Right atrium auricular region (tissue), 2 donors: ENCODE measurements at regions not wholly inside any gene's neighbourhood (a gene's known extent, or its start where the extent isn't known, plus 50 kb on each side); places are given as distances from the start of the nearest gene placed in this dataset.

Source experiments
- DNase-seq: peaks from one replicate; pipeline ENCODE4 v3.0.0-alpha.2; 2019; ENCODE audit warnings: low spot score
- H3K27ac ChIP-seq, 2 donors: fragments of 200-600 bp; sonication (generic); 1 replicate in 1 of 2; 2 replicates in 1 of 2; pipeline ENCODE4 v1.5.1; 2016 to 2019
- H3K27me3 ChIP-seq, 2 donors: fragments of 200-600 bp; sonication (generic); one replicate each; pipeline versions ENCODE4 v1.5.1 to v1.6.0; 2017 to 2019
- H3K36me3 ChIP-seq: fragments of 200-600 bp; sonication (generic); one replicate; pipeline ENCODE4 v1.5.1; 2016
- H3K4me1 ChIP-seq, 2 donors: fragments of 200-600 bp; sonication (generic); one replicate each; pipeline versions ENCODE4 v1.5.1 to v1.6.0; 2017 to 2019
- H3K4me3 ChIP-seq, 2 donors: fragments of 200-600 bp; sonication (generic); 1 replicate in 1 of 2; 2 replicates in 1 of 2; pipeline ENCODE4 v1.5.1; 2017 to 2019; ENCODE audit warnings: mild to moderate bottlenecking in 1 of 2, moderate library complexity in 1 of 2
- H3K9me3 ChIP-seq, 2 donors: fragments of 200-600 bp; sonication (generic); one replicate each; pipeline ENCODE4 v1.5.1; 2019
- CTCF ChIP-seq, 2 donors: fragments of 200-600 bp; sonication (generic); IDR thresholded peaks; one replicate each; pipeline ENCODE4 v1.5.1; 2019; ENCODE audit warnings: antibody characterized with exemption in 2 of 2

GRCh38 chr10:28969413-28969812 is 292.1 kb downstream of the BAMBI start:
- Histone ChIP-seq H3K36me3 (no peaks in the 10 kb centered on the region), H3K4me3 (no peak overlapping the region), H3K4me1 (no peaks in the 10 kb centered on the region), H3K27me3 (no peaks in the 10 kb centered on the region), H3K9me3 (peaks cover 0 to under 1% of the 10 kb centered on the region in 2 donors), H3K27ac (no peak overlapping the region)
- no peak for DNase-seq
- no peak for TF ChIP-seq CTCF (IDR thresholded peaks at IDR 0.05)

- no peak for TF ChIP-seq CTCF (IDR thresholded peaks at IDR 0.05)
- Histone ChIP-seq H3K4me3 (no peak overlapping the region), H3K9me3 (no peaks in the 10 kb centered on the region), H3K4me1 (no peaks in the 10 kb centered on the region), H3K27ac (no peak overlapping the region), H3K27me3 (no peaks in the 10 kb centered on the region), H3K36me3 (no peaks in the 10 kb centered on the region)
- DNase-seq = no peak
Observed at GRCh38 chr10:28970231-28970630, 292.9 kb downstream of the BAMBI start.

GRCh38 chr10:28971255-28971654 is 293.9 kb downstream of the BAMBI start:
- TF ChIP-seq CTCF (IDR thresholded peaks at IDR 0.05) = no peak
- Histone ChIP-seq H3K27ac (no peak overlapping the region), H3K4me3 (no peak overlapping the region), H3K27me3 (no peaks in the 10 kb centered on the region), H3K4me1 (peaks cover 0 to 5% of the 10 kb centered on the region in 2 donors), H3K9me3 (no peaks in the 10 kb centered on the region), H3K36me3 (no peaks in the 10 kb centered on the region)
- no peak for DNase-seq

GRCh38 chr10:28971764-28972163 is 294.4 kb downstream of the BAMBI start:
- Histone ChIP-seq H3K9me3 (no peaks in the 10 kb centered on the region), H3K27me3 (no peaks in the 10 kb centered on the region), H3K4me1 (peaks cover 0 to 6% of the 10 kb centered on the region in 2 donors), H3K4me3 (no peak overlapping the region), H3K27ac (no peak overlapping the region), H3K36me3 (no peaks in the 10 kb centered on the region)
- DNase-seq = no peak
- no peak for TF ChIP-seq CTCF (IDR thresholded peaks at IDR 0.05)

- no peaks in the 10 kb centered on the region for H3K27me3 ChIP-seq
- H3K4me3 ChIP-seq = no peak overlapping the region
- no peak for DNase-seq
- no peaks in the 10 kb centered on the region for H3K36me3 ChIP-seq
- TF ChIP-seq CTCF (IDR thresholded peaks at IDR 0.05) = no peak
- H3K9me3 ChIP-seq = peaks cover 0 to 4% of the 10 kb centered on the region in 2 donors
- H3K4me1 ChIP-seq = peaks cover 0 to 6% of the 10 kb centered on the region in 2 donors
- H3K27ac ChIP-seq = no peak overlapping the region
Observed at GRCh38 chr10:28973309-28973972, 296.1 kb downstream of the BAMBI start.
